Heart right ventricle (tissue), 16 donors: ENCODE measurements at regions not wholly inside any gene's neighbourhood (a gene's known extent, or its start where the extent isn't known, plus 50 kb on each side); places are given as distances from the start of the nearest gene placed in this dataset.

Experiments
- ATAC-seq, 8 donors: fragments of 200-7000 bp; cut with Tn5 transposase; one replicate each; pipeline ENCODE4 v1.9.1; 2020; ENCODE audit warnings: mild to moderate bottlenecking in 8 of 8, moderate library complexity in 8 of 8, moderate number of reproducible peaks in 1 of 8
- DNase-seq, 2 donors: peaks; one replicate each; pipeline ENCODE4 v3.0.0-alpha.2; 2020
- H3K27ac ChIP-seq, 10 donors: fragments of 200-600 bp; sonication (generic) in 2 of 10; one replicate each; pipeline versions ENCODE4 v1.5.0 to v1.8.0; 2020 to 2022; ENCODE audit warnings: mild to moderate bottlenecking in 3 of 10
- H3K27me3 ChIP-seq, 7 donors: fragments of 200-600 bp; one replicate each; pipeline ENCODE4 v1.8.0; 2021 to 2022; ENCODE audit warnings: mild to moderate bottlenecking in 2 of 7
- H3K36me3 ChIP-seq, 9 donors: fragments of 200-600 bp; sonication (generic) in 1 of 9; one replicate each; pipeline versions ENCODE4 v1.5.0 to v1.8.0; 2020 to 2022; ENCODE audit warnings: mild to moderate bottlenecking in 2 of 9
- H3K4me1 ChIP-seq, 9 donors: fragments of 200-600 bp; sonication (generic) in 1 of 9; one replicate each; pipeline versions ENCODE4 v1.5.0 to v1.8.0; 2020 to 2022; ENCODE audit warnings: mild to moderate bottlenecking in 4 of 9
- H3K4me3 ChIP-seq, 10 donors: fragments of 200-600 bp; sonication (generic) in 2 of 10; one replicate each; pipeline versions ENCODE4 v1.5.0 to v1.8.0; 2020 to 2022; ENCODE audit warnings: mild to moderate bottlenecking in 7 of 10, moderate library complexity in 2 of 10
- H3K9me3 ChIP-seq, 11 donors: fragments of 200-600 bp in 10 of 11; sonication (generic) in 2 of 11; one replicate each; pipeline versions ENCODE4 v1.5.0 to v1.8.0; 2013 to 2022; ENCODE audit warnings: mild to moderate bottlenecking in 2 of 11, control low read depth in 1 of 11, moderate library complexity in 1 of 11
- WGBS, 2 donors: extraction: QIAGEN DNeasy Blood & Tissue Kit; methylation state at CpG; one replicate each; pipeline ENCODE4 v1.1.7; 2013; ENCODE audit warnings: inconsistent platforms in 1 of 2; 5-methylcytosine and 5-hydroxymethylcytosine counted together
- intact Hi-C, 10 donors: fragments of 100-400 bp; cut with DNase I; formaldehyde crosslinking; loops; one replicate each; pipeline versions ENCODE4 v1.11.1 to v1.14.2; 2022
- TF ChIP-seq, protein P1 (sequence below), 9 donors: fragments of 200-600 bp; sonication (generic) in 2 of 9; IDR thresholded peaks; one replicate each; pipeline versions ENCODE4 v1.5.0 to v1.8.0; 2021 to 2022; ENCODE audit warnings: antibody characterized with exemption in 9 of 9, mild to moderate bottlenecking in 5 of 9, moderate library complexity in 1 of 9
- donor health status: Arrhythmogenic right ventricular cardiomyopathy.
- donor health status: ischemic (EF 13 %, LVEDD 7.1; RV severe dilation, severe dysfunction).
- donor health status: healthy with polysubstance abuse.
- donor health status: DM: no; HTN: yes; CAD: no.
- donor health status: DM: no; HTN: no; CAD: no.
- donor health status: ischemic (EF 25% LVEDD 6.9; RV normal size, moderate dysfunction).
- donor health status: ischemic (EF 25% LVEDD 5.7; RV mildly dilated, moderate dysfunction).
- donor health status: healthy.
- donor health status: DM: yes; HTN: yes; CAD: no.
- donor health status: Ischemic cardiomyopathy.
- donor health status: ischemic (EF 35%, LVEDD 5.7; RV mildly dilated, moderate dysfunction).
- donor health status: nonischemic (EF 11% LVEDD 7.7; RV severe dilation, severe dysfunction).
- donor health status: DM: yes; HTN: yes; CAD: no.
- donor health status: PGD.
- donor health status: ischemic (EF 29% LVEDD 5.4; RV normal size, mild dysfunction).
- donor health status: nonischemic (EF 23%, LVEDD 6.1; RV moderate dilation, normal function).

DNA sequence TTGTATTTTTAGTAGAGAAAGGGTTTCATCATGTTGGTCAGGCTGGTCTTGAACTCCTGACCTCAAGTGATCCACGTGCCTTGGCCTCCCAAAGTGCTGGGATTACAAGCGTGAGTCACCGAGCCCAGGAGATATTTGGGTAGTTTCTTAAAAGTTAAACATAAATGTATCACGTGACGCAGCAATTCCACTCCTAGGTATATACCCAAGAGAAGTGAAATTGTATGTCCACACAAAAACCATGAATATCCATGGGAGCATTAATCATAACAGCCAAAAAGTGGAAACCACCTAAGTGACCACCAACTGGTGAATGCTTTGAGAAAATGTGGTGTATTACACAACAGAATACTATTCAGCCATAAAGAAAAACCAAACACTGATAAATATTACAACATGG, 164.8 kb downstream of the MRPL14 start:
- intact Hi-C loops, result no loop called here
- Histone ChIP-seq H3K9me3 (peaks cover 0 to 4% (median 0%) of the 10 kb centered on the region in 11 donors), H3K4me3 (no peak overlapping the region), H3K4me1 (no peaks in the 10 kb centered on the region), H3K36me3 (no peaks in the 10 kb centered on the region), H3K27me3 (peaks cover 0 to 8% (median 0%) of the 10 kb centered on the region in 7 donors), H3K27ac (no peak overlapping the region)
- TF ChIP-seq, protein P1, sequence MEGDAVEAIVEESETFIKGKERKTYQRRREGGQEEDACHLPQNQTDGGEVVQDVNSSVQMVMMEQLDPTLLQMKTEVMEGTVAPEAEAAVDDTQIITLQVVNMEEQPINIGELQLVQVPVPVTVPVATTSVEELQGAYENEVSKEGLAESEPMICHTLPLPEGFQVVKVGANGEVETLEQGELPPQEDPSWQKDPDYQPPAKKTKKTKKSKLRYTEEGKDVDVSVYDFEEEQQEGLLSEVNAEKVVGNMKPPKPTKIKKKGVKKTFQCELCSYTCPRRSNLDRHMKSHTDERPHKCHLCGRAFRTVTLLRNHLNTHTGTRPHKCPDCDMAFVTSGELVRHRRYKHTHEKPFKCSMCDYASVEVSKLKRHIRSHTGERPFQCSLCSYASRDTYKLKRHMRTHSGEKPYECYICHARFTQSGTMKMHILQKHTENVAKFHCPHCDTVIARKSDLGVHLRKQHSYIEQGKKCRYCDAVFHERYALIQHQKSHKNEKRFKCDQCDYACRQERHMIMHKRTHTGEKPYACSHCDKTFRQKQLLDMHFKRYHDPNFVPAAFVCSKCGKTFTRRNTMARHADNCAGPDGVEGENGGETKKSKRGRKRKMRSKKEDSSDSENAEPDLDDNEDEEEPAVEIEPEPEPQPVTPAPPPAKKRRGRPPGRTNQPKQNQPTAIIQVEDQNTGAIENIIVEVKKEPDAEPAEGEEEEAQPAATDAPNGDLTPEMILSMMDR (IDR thresholded peaks at IDR 0.05), result no peak
- 95 to 97% methylated on average over 5 of the region's 5 CpGs for WGBS, 2 donors
- ATAC-seq (no peak), DNase-seq (no peak)

DNA sequence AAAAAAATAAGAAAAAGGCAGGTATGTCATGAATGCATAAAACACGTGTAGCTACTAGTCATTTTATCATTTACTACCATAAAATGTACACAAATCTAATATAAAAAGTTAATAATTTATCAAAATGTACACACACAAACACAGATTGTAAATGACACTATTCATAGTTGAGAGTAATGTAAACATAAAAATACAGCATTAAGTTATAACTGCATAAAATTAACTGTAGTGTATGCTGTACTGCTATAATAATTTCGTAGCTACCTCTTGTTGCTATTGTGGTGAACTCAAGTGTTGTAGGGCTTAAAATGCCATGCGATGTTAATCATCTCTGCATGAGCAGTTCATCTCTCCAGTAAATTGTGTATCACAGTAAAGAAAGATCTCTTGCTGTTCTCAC, 170.0 kb downstream of the MRPL14 start:
- ATAC-seq (no peak), DNase-seq (no peak)
- H3K4me3 ChIP-seq, result no peak overlapping the region
- 89 to 92% methylated on average over 3 of the region's 3 CpGs for WGBS, 2 donors
- H3K4me1 ChIP-seq, result peaks cover 0 to 26% (median 3%) of the 10 kb centered on the region in 9 donors
- intact Hi-C loops, result loop anchor here in 3 of 10 donors (5.0 to 10.0 kb wide), 3 partner anchors 115 to 292 kb away; no protein-coding TSS in a partner anchor
- H3K27ac ChIP-seq, result no peak overlapping the region
- no peaks in the 10 kb centered on the region for H3K36me3 ChIP-seq
- peaks cover 0 to 19% (median 0%) of the 10 kb centered on the region in 11 donors for H3K9me3 ChIP-seq
- H3K27me3 ChIP-seq, result peaks cover 0 to 18% (median 0%) of the 10 kb centered on the region in 7 donors
- TF ChIP-seq, protein P1 (IDR thresholded peaks at IDR 0.05), result no peak

DNA sequence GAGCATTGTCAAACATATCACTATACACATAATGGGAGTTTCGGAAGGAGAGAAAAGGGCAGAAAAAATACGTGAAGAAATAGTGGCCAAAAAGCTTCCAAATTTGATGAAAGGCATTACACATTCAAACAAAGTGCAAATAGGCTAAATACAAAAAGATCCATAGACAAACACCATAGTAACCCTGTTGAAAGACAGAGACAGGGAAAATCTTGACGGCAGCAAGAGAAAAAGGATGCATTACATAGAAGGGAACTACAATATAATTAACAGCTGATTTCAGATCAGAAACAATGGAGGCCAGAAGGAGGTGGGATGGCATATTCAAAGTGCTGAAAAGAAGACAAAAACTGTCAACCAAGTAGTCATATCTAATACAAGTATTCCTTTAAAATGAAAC, 170.8 kb downstream of the MRPL14 start:
- peaks cover 0 to 19% (median 0%) of the 10 kb centered on the region in 11 donors for H3K9me3 ChIP-seq
- DNase-seq, result no peak
- TF ChIP-seq, protein P1 (IDR thresholded peaks at IDR 0.05), result no peak
- no peaks in the 10 kb centered on the region for H3K36me3 ChIP-seq
- intact Hi-C loops, result loop anchor here in 3 of 10 donors (5.0 to 10.0 kb wide), 3 partner anchors 116 to 292 kb away; no protein-coding TSS in a partner anchor
- 94% methylated on average over 3 of the region's 3 CpGs for WGBS, 2 donors
- H3K27ac ChIP-seq, result no peak overlapping the region
- H3K27me3 ChIP-seq, result peaks cover 0 to 18% (median 0%) of the 10 kb centered on the region in 7 donors
- no peak overlapping the region for H3K4me3 ChIP-seq
- ATAC-seq, result no peak
- H3K4me1 ChIP-seq, result peaks cover 0 to 34% (median 4%) of the 10 kb centered on the region in 9 donors

DNA sequence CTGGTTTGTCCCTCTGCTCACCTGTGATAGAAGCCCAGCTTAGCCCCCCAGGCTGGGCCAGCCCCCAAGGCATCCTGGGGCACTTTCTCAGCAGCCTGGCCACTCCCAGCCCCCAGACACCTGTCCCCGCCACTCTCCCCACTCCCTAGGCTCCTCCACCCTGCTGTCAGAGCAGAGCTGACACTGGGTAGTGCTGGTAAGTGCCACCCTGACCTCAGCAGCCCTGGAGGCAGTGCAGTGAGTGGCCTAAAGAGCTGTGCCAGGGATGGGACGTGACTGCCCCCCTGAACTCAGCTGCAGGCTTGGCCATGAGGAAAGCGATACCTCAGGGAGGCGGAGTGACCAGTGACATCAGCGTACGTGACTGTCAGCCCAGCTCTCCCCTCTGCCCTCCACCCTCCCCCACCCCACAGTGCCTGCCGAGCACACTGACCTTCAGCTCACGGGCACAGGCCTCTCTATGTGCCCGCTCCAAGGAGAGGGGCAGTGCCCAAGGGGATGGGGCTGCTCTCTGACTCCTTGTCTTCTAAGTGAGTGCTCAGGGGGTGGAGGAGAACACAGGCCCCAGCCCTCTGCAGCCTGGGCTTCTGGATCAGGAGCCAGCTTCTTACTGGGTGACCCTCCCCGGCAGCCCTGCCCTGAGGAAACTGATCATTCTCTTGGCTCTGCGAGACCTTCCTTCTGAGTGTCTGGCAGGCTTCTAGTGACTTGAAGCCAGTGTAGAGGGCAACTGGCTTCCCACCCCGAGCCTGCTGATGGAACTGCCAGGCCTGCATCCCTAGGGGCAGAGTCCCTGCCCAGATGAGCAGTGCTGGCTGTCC, 172.7 kb downstream of the MRPL14 start:
- peaks cover 0 to 18% (median 0%) of the 10 kb centered on the region in 7 donors for H3K27me3 ChIP-seq
- intact Hi-C loops, result loop anchor here in 8 of 10 donors (1.0 to 10.0 kb wide), 13 partner anchors 38 to 290 kb away; partner anchors contain the start of gene VEGFA (in 2 of the 8)
- peak; percentile 84 to 95 (median 92) for ATAC-seq
- WGBS, 2 donors, result 60 to 63% methylated on average over 12 of the region's 12 CpGs
- H3K4me3 ChIP-seq, result no peak overlapping the region
- peak; percentile 73 to 74 for DNase-seq
- peak overlapping the region; percentile 70 to 92 (median 88) for H3K27ac ChIP-seq
- TF ChIP-seq, protein P1 (IDR thresholded peaks at IDR 0.05), result no peak
- no peaks in the 10 kb centered on the region for H3K36me3 ChIP-seq
- H3K9me3 ChIP-seq, result peaks cover 0 to 19% (median 0%) of the 10 kb centered on the region in 11 donors
- H3K4me1 ChIP-seq, result peaks cover 0 to 37% (median 9%) of the 10 kb centered on the region in 9 donors
